OCI-M2 (cell line): ENCODE measurements at regions not wholly inside any gene's neighbourhood (a gene's known extent, or its start where the extent isn't known, plus 50 kb on each side); places are given as distances from the start of the nearest gene placed in this dataset.
"Not testable (repeated sequence)": the region's sequence is repeated elsewhere in the genome, so short reads cannot be mapped to it uniquely, and the experiment has no call there.

Source experiments
- DNase-seq: peaks from one replicate; lab custom pipeline; 2025; ENCODE audit not compliant: unreplicated experiment; lab: John Stamatoyannopoulos, UW

DNA sequence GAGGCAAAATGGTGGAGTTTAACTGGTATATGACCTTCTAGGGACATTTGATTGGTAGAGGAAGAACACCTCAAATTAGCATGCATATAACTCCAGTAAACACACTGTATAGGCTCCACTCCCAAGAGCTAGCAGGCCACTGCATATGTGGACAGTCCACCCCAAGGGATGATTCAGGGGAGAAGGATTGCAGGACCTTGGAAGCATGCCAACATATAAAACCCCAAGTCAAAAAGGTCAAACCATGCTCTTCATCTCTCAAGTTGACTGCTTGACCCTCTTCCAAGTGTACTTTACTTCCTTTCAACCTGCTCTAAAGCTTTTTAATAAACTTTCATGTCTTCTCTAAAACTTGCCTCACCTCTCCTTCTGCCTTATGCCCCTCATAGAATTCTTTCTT, 459.9 kb upstream of the CCDC179 start:
- no peak for DNase-seq

DNA sequence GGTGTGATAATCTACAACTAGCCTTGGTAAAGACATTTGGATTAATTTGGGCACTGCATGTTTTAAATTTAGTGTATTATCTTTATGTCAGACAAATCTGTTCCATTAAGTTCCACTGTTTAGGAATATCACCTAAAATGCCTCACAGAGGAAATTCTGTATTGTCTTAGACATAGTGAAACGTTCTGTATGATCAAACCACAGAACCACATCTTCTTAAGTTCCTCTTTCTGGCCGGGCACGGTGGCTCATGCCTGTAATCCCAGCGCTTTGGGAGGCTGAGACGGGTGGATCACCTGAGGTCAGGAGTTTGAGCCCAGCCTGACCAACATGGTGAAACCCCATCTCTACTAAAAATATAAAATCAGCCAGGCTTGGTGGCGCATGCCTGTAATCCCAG, 475.3 kb upstream of the CCDC179 start:
- not testable (repeated sequence) for DNase-seq

DNA sequence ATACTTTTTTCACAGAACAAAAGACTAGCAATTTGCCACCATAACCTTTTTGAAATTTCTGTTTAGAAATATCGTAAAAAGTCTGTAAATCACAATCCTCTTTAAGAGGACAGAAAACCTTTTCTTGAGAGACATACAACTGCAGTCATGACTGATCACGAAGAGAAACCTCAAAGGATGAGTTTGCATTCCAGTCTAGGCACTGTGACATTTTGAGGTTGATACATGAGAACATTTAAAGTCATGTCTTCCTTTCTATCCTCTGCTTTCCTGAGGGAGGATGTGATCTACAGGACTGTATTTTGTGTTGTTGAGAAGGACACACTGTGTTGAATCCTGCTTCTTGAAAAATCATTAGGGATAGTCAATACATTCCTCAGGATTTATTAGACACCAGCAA, 476.7 kb upstream of the CCDC179 start:
- DNase-seq, result no peak

DNA sequence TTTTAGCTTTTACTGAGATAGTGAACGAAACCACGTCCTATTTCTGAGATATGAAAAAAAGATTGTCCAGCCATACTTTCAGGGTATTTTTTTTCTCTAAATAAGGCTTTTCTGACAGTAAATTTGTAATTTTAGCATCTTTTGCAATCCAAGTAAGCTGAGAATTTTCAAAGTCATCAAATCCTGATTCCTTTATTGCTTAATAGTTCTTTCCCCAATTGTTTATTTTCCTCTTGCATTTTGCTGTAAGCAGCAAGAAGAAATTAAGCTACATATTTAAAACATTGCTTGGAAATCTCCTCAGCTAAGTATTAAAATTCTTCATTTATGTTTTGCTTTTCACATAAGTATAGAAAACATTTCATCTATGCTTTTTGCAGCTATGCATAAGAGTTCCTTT, 493.3 kb upstream of the CCDC179 start:
- DNase-seq, result no peak

DNA sequence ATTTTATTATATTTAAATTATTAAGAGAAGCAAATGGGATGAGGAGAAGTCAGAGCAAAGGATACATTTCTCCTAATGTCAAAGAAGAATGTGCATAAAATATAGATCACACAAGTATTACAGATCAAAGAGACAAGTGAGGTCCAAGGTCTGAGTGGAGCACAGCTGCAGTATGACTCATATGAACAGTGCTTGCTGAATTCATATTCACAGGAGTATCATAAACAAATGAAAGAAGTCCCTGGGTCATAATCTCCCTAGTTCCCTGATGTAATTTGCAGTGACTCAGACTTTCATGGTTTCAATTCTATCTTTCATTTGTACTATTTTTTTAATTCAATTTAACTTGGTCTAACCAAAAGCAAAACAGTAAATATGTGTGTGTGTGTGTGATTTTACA, 499.0 kb upstream of the CCDC179 start:
- no peak for DNase-seq

DNA sequence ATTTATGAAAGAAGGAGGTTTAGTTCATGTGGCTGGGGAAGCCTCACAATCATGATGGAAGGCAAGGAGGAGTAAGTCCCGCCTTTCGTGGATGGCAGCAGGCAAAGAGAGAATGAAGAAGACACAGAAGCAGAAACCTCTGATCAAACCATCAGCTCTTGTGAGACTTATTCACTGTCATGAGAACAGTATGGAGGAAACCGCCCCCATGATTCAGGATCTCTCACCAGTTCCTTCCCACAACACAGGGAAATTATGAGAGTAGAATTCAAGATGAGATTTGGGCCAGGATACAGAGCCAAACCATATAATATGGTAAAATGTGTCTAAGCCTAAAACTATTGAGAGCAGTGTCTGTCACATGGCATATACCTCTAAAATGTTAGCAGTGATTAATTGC, 503.8 kb upstream of the CCDC179 start:
- DNase-seq, result no peak

DNA sequence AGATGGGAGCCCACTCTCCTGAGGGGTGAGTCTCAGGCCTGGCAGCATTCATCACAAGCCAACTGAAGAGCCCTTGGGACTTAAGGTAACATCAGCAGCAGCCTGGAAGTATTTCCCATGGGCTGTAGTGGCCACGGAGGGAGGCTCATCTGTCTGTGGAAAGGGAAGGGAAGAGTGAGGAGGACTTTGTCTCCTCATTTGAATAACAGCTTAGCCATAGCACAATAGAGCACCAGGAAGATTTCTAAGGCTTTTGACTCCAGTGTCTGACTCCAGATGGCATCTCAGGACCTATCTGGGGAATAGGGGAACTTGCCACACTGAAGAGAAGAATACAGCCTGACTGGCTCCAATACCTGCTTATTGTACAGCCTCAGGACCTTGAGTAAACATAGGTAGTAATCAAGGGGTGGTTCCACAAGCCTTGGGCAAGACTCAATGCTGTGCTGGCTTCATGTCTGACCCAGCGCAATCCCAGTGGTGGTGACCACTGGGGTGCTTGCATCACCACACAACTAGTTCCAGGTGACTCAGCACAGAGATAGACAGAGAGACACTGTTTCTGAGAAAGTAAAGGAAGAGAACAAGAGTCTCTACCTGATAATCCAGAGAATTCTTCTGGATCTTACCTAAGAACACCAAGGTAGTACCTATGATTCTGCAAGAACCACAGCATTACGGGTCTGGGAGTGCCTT, 510.5 kb upstream of the CCDC179 start:
- no peak for DNase-seq

DNA sequence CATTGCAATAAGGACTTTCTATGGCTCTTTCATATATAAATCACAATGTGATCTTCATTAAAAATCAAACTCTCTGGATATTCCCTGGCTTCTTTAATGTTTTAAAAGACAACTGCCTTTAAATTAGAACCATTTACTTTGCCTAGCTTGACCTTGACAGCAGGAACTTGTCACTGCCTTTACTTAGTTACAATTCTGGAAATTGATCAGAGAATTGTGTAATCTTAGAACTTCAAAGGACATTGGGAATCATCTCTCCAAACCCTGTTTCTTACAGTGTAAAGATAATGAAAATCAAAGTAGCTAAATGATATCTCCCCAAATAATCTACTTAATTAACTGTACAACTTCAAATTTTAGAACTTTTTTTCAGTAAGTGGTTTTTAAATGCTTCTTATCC, 517.6 kb upstream of the CCDC179 start:
- DNase-seq, result no peak

DNA sequence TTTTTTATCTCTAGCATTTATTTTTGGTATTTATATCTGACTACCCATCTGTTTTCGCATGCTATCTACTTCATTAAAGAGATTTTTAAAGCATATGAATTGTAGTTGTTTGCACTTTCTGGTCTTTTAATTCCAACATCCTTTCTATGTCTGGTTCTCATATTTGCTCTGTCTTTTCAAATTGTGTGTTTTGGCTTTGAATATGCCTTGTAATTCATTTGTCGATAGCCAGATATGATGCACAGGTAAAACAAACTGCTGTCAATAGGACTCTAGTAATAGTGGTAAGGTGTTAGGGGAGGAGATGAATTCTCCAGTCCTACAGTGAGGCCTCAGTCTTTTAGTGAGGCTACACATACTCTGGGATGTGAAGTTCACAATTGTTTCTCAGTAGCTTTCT, 530.8 kb upstream of the CCDC179 start:
- DNase-seq, result no peak

DNA sequence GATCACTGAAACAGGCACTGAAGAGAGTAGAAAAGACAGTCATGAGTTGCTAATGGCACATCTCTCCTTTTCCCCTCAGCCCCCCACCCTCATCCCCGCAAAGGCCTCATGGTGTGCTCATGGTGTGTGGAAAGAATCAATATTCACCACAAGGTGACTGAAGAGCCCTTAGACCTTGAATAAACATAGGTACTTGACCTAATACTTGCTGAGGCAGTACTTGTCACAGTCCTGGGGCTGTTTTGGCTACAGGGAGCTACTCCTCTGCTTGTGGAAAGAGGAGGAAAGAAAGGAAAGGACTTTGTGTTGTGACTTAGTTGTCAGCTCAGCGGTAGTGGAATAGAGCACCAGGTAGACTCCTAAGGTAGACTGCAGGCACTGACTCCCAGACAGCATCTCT, 537.8 kb upstream of the CCDC179 start:
- no peak for DNase-seq

DNA sequence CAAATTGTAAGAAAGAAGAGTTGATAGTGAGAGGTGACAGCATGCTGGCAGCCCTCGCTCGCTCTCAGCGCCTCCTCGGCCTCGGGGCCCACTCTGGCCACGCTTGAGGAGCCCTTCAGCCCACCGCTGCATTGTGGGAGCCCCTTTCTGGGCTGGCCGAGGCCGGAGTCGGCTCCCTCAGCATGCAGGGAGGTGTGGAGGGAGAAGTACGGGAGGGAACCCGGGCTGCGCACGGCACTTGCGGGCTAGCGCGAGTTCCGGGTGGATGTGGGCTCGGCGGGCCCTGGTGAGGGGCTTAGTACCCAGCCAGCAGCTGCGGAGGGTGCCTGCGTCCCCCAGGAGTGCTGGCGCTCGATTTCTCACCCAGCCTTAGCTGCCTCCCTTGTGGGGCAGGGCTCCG, 539.7 kb upstream of the CCDC179 start:
- DNase-seq, result no peak

DNA sequence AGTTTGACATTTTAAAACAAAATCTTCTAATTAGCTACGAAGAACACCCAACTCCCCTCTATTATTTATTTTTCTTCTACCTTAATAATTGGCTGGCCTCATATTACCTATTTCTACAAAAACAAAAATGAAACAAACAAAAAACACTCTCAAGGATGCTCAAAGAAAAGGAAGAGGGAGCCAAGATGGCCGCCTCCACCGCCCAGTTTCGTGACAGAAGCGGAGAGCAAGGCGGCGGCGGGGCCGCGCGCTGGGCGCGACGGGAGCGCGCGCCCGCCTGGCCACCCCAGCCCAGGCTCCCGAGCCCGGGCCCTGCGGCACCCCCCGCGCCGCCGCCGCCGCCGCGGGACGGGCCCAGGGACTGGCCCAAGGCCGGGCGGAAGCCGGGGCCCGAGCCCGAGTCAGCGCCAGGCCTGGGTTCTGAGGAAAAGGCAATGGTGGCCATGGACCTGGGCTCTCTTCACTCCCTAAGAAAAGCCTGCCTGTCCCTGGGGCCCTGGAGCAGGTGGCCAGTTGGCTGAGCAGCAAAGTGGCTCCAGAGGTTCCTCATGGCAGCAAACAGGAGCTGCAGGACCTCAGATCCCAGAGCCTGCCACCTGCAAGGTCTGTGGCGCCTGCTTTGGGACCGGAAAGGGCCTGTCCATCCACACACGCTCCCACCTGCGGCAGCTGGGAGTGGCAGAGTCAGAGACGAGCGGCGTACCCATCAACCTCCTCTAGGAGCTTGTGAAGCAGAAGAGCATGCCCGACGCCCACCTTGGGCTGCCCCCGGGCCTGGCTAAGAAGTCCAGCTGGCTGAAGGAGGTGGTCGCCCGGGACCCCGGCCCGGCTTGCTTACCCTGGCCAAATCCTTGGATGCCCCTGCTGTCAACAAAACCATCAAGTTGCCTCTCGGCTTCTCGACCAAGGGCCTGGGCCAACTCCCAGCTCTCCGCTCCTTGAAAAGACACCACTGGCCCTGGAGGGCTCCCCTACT, 543.2 kb upstream of the CCDC179 start:
- DNase-seq, result no peak

DNA sequence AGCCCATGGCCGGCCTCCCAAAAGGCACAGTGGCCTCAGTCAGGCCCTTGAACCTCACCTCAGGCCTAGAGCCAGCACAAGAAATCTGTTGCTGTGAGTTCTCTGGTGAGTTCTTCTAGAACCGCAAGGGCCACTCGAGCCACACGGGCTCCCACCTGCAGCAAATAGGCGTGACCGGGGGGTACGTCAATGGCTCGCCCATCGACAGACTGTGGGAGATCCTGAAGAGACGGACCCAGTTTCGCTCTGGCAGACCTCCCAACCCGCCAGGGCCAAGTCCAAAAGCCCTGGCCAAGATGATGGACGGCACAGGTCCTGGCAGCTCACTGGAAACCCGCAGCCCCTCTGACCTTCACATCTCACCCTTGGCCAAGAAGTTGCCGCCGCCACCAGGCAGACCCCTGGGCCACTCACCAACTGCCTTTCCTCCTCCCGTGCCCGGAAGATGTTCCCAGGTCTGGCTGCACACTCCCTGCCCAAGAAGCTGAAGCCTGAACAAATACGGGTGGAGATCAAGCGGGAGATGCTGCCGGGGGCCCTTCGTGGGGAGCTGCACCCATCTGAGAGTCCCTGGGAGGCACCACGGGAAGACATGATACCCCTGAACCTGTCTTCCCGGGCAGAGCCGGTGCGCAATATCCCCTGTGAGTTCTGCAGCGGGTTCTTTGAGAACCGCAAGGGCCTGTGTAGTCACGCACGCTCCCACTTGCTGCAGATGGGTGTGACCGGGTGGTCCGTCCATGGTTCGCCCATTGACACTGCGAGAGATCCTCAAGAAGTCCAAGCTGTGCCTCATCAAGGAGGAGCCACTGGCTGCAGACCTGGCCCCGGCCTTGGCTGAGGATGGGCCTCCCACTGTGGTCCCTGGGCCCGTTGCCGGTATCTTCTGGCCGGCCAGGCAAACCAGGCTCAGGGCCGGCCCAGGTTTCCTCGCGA, 544.2 kb upstream of the CCDC179 start:
- no peak for DNase-seq

DNA sequence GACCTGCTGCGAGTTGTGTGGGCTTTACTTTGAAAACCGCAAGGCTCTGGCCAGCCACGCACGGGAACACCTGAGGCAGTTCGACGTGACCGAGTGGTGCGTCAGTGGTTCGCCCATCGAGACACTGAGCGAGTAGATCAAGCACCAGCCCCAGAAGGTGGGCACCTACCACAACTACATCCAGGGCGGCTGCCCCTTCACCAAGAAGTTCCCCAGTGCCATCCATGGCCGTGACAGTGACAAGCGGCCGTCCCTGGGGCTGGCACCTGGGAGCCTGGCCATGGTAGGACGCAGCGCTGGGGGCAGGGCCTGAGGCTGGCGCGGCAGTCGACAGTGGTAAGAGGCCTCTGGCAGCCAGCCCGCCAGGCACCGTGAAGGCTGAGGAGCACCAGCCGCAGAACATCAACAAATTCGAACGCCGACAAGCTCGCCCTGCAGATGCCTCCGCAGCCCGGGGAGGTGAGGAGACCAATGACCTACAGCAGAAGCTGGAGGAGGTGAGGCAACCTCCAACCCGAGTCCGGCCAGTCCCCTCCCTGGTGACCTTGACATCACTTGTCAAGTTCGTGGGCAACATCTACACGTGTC, 545.2 kb upstream of the CCDC179 start:
- no peak for DNase-seq

DNA sequence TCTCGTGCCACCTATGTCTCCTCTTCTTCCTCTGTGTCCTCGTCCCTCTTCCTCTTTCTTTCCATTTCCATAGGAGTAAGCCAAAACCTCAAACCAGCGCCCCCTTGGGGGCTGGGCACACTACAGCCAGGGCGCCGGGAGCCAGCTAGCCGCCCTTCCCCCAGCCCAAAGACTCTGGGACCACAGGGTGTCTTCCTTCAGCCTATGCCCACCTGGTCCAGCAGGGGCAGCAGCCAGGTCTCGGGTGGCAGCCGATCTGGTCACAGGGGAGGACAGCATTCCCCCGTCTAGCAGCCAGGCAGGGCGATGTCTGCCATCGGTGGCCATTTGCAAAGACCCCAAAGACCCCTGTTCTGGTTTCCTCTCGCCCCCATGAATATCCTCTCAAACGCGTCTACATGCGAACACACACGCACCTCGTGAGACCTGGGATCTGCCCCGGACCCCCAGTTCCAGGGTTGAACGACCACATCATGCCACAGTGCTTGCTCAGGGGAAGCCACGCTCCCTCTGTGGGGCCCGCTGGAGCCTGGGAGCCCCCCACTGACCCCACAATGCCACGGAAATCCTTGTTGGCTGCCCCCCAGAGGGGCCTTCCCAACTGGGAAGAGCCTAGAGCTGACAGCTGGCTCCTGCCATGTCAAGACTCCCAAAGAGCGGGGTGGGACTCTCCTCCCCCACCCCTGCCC, 546.0 kb upstream of the CCDC179 start:
- no peak for DNase-seq

DNA sequence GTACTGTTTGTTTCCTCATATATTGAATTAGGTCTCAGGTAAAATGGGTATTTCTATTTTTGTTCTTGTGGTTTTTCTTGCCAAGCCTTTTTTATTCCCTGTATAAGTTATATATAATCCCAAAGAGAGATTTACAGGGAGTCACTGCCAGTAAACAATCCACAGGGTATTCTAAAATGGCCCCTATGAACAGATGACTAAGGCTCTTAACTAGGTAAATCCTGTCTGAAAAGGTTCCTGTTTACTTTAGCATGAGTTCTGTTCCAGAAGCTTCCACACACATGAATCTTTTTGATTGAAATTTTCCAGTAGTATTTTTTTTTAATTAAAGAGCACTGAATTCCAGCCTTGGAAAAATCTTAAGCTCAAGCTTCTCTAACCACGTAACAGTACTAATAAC, 552.8 kb upstream of the CCDC179 start:
- DNase-seq, result no peak

DNA sequence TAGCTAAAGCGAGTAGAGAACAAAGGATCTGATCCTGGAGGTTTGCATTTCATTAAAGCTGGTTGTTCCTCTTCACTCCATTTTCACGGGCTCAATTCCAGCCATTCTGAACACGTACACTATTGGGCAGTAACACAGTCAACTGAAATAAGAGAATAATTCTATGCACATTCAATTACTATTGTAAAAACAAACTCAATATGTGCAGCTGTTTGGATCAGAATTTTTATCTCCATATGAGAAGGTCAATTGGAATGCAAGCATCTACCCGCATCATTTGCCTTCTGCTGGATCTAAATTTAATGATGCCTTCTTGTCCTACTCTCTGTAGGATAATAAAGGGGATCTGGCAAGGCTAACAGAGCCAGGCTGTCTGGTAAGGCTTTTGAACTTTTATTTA, 562.8 kb upstream of the CCDC179 start:
- no peak for DNase-seq

DNA sequence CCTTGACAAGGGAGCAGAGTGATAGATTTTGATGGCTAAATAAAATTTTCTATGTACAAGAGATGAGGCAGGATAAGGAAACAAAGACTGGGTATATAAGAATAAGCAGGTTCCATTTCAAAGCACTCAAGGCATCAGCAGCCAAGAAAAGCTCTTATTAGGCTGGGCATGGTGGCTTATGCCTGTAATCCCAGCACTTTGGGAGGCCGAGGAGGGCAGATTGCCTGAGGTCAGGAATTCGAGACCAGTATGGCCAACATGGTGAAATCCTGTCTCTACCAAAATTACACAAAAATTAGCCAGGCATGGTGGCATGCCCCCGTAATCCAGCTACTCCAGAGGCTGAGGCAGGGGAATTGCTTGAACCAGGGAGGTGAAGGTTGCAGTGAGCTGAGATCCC, 563.4 kb upstream of the CCDC179 start:
- no peak for DNase-seq

DNA sequence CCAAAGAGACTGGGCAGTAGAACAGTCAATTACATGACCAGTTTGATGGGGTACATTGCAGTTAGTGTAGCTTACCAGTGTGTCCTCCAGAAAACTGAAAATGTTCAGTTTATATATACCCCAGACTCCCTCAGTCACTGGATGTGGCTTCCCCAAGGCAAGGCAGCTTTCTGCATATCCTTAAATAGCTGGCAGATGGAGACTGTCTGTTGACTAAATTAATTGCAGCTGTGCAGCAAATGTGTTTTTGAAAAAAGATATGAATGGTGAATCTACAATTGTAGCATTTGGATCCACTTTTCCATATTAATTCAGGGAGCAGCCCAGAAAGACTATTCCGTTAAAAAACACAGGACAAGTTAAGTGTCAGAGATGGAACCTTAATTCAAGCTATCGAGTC, 565.1 kb upstream of the CCDC179 start:
- DNase-seq, result no peak

DNA sequence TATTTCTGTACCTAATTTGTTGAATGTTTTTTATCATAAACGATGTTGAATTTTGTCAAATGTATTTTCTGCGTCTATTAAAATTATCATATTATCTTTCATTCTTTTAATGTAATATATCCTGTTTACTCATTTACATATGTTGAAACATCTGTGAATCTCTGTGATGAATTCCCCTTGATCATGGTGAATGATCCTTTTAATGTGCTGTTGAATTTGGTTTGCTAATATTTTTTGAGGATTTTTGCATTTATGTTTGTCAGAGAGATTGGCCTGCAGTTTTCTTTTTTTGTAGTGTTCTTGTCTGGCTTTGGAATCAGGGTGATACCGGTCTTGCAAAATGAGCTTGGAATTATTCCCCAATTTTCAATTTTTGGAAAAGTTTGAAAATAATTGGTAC, 569.3 kb upstream of the CCDC179 start:
- DNase-seq, result no peak
